WTC11 (cell line): ENCODE measurements at regions not wholly inside any gene's neighbourhood (a gene's known extent, or its start where the extent isn't known, plus 50 kb on each side); places are given as distances from the start of the nearest gene placed in this dataset.
A peak's percentile ranks its signal among the peaks of the same experiment; 100 is the strongest.

Experiments used
- ATAC-seq: fragments of 200-7000 bp; cut with Tn5 transposase; 2 replicates; pipeline ENCODE4 v1.10.0; 2021; ENCODE audit warnings: mild to moderate bottlenecking, moderate library complexity
- CTCF ChIA-PET: fragments of 300-600 bp; sonication (Branson Sonifier 250); formaldehyde crosslinking; loops from one replicate; lab custom pipeline; 2021; ENCODE audit warnings: antibody characterized with exemption; lab: Charles Lee
- POLR2A ChIA-PET: fragments of 350-600 bp; sonication (Branson Sonifier 250); formaldehyde crosslinking; loops from one replicate; lab custom pipeline; 2021; ENCODE audit warnings: antibody characterized with exemption; lab: Charles Lee
- DNase-seq: peaks from one replicate; pipeline ENCODE4 v3.0.0; 2021; ENCODE audit warnings: low spot score
- H3K27ac Mint-ChIP-seq: 2 replicates; pipeline ENCODE4 v1.8.0; 2021; ENCODE audit warnings: mixed read lengths
- H3K27me3 Mint-ChIP-seq: 2 replicates; pipeline ENCODE4 v1.8.0; 2021; ENCODE audit warnings: low read depth, mild to moderate bottlenecking, moderate library complexity, mixed read lengths
- H3K36me3 Mint-ChIP-seq: 2 replicates; pipeline ENCODE4 v1.8.0; 2021; ENCODE audit warnings: mixed read lengths
- H3K4me1 Mint-ChIP-seq: 2 replicates; pipeline ENCODE4 v1.8.0; 2022; ENCODE audit warnings: mixed read lengths
- H3K4me3 Mint-ChIP-seq: 2 replicates; pipeline ENCODE4 v1.8.0; 2021; ENCODE audit warnings: mild to moderate bottlenecking, moderate library complexity, mixed read lengths
- H3K9me3 Mint-ChIP-seq: 2 replicates; pipeline ENCODE4 v1.8.0; 2021; ENCODE audit warnings: mixed read lengths
- CBFB ChIP-seq: sonication (generic); formaldehyde crosslinking; IDR thresholded peaks from 2 replicates; pipeline ENCODE4 v1.8.1; 2022; ENCODE audit warnings: mild to moderate bottlenecking, low read depth, missing genetic modification reagents
- E2F1 ChIP-seq: sonication (generic); formaldehyde crosslinking; IDR thresholded peaks from 2 replicates; pipeline ENCODE4 v1.8.0; 2022; ENCODE audit warnings: mild to moderate bottlenecking, missing genetic modification reagents
- E2F4 ChIP-seq: sonication (generic); formaldehyde crosslinking; IDR thresholded peaks from 2 replicates; pipeline ENCODE4 v1.8.1; 2022; ENCODE audit warnings: low read depth, mild to moderate bottlenecking, moderate library complexity, missing genetic modification reagents, borderline replicate concordance
- FOXJ3 ChIP-seq: sonication (generic); formaldehyde crosslinking; IDR thresholded peaks from 2 replicates; pipeline ENCODE4 v1.9.0; 2021; ENCODE audit warnings: missing genetic modification reagents, mild to moderate bottlenecking, borderline replicate concordance
- FOXP4 ChIP-seq: sonication (generic); formaldehyde crosslinking; IDR thresholded peaks from 2 replicates; pipeline ENCODE4 v1.8.0; 2022; ENCODE audit warnings: mild to moderate bottlenecking, missing genetic modification reagents
- HMGXB4 ChIP-seq: sonication (generic); formaldehyde crosslinking; IDR thresholded peaks from 2 replicates; pipeline ENCODE4 v1.8.1; 2023; ENCODE audit warnings: mild to moderate bottlenecking, moderate library complexity, missing genetic modification reagents
- KAT7 ChIP-seq: sonication (generic); formaldehyde crosslinking; IDR thresholded peaks from 2 replicates; pipeline ENCODE4 v1.8.1; 2023; ENCODE audit warnings: missing genetic modification reagents, mild to moderate bottlenecking, borderline replicate concordance
- NFYB ChIP-seq: sonication (generic); formaldehyde crosslinking; conservative IDR thresholded peaks from 2 replicates; pipeline ENCODE4 v1.8.0; 2022; ENCODE audit warnings: low read depth, missing genetic modification reagents
- PRDM15 ChIP-seq: sonication (generic); formaldehyde crosslinking; IDR thresholded peaks from 2 replicates; pipeline ENCODE4 v1.8.0; 2022; ENCODE audit warnings: missing genetic modification reagents
- RELA ChIP-seq: sonication (generic); formaldehyde crosslinking; IDR thresholded peaks from 2 replicates; pipeline ENCODE4 v1.8.1; 2022; ENCODE audit warnings: missing genetic modification reagents, mild to moderate bottlenecking, borderline replicate concordance
- STAT6 ChIP-seq: sonication (generic); formaldehyde crosslinking; conservative IDR thresholded peaks from 2 replicates; pipeline ENCODE4 v1.8.1; 2023; ENCODE audit warnings: mild to moderate bottlenecking, low read depth, missing genetic modification reagents, moderate library complexity
- USF1 ChIP-seq: sonication (generic); formaldehyde crosslinking; IDR thresholded peaks from 2 replicates; pipeline ENCODE4 v1.8.0; 2022; ENCODE audit warnings: mild to moderate bottlenecking, missing genetic modification reagents
- USF2 ChIP-seq: sonication (generic); formaldehyde crosslinking; IDR thresholded peaks from 2 replicates; pipeline ENCODE4 v1.8.1; 2023; ENCODE audit warnings: mild to moderate bottlenecking, missing genetic modification reagents, moderate library complexity
- ZBTB43 ChIP-seq: sonication (generic); formaldehyde crosslinking; IDR thresholded peaks from 2 replicates; pipeline ENCODE4 v1.8.1; 2023; ENCODE audit warnings: mild to moderate bottlenecking, missing genetic modification reagents
- ZSCAN18 ChIP-seq: fragments of 250-450 bp; sonication (Bioruptor Pico); IDR thresholded peaks from 2 replicates; pipeline ENCODE4 v2.1.2; 2022; ENCODE audit warnings: mild to moderate bottlenecking, moderate library complexity

GRCh38 chr1:62962901-62963776 lies 179.2 kb downstream of the ATG4C start (continued):
- 0 out of 2 replicates have a peak, but pooled peaks have one; percentile 31 for TF ChIP-seq ZBTB43 (CRISPR knock-in tag)
- TF ChIP-seq, all 79 proteins: peak for 5

GRCh38 chr1:62964141-62964540 lies 180.2 kb downstream of the ATG4C start:
- no peak for ATAC-seq
- TF ChIP-seq ZSCAN18: no peak
- TF ChIP-seq RELA (CRISPR knock-in tag): no peak
- TF ChIP-seq USF2 (CRISPR knock-in tag): no peak
- TF ChIP-seq KAT7 (CRISPR knock-in tag): no peak
- TF ChIP-seq E2F1: no peak
- no peak for TF ChIP-seq E2F4 (CRISPR knock-in tag)
- TF ChIP-seq HMGXB4 (CRISPR knock-in tag): no peak
- TF ChIP-seq NFYB (CRISPR knock-in tag): no peak
- TF ChIP-seq USF1 (CRISPR knock-in tag): no peak
- no peak for TF ChIP-seq CBFB (CRISPR knock-in tag)
- no peak for TF ChIP-seq FOXJ3 (CRISPR knock-in tag)
- no peak for TF ChIP-seq STAT6
- no peak for TF ChIP-seq FOXP4 (CRISPR knock-in tag)
- no peak for TF ChIP-seq PRDM15 (CRISPR knock-in tag)

More at GRCh38 chr1:62964141-62964540, 180.2 kb downstream of the ATG4C start:
- H3K4me1 Mint-ChIP-seq: peaks cover 17% of the 10 kb centered on the region
- CTCF ChIA-PET: interaction anchor here (0.6 to 3.0 kb wide), 17 partner anchors 9 to 367 kb away, joined by 3 to 18 read pairs (median 6); no protein-coding TSS in a partner anchor
- no peak overlapping the region for H3K4me3 Mint-ChIP-seq
- POLR2A ChIA-PET: no interaction called here
- no peaks in the 10 kb centered on the region for H3K36me3 Mint-ChIP-seq
- H3K27me3 Mint-ChIP-seq: no peaks in the 10 kb centered on the region
- no peak for DNase-seq
- H3K9me3 Mint-ChIP-seq: 0 out of 2 replicates have a peak, but pooled peaks cover 5% of the 10 kb centered on the region
- H3K27ac Mint-ChIP-seq: no peak overlapping the region
